SU-DHL-6 (cell line): ENCODE measurements at regions not wholly inside any gene's neighbourhood (a gene's known extent, or its start where the extent isn't known, plus 50 kb on each side); places are given as distances from the start of the nearest gene placed in this dataset.
A peak's percentile ranks its signal among the peaks of the same experiment; 100 is the strongest.

ENCODE experiments used
- H2AFZ ChIP-seq: fragments of 200-600 bp; sonication (generic); 2 replicates; pipeline ENCODE4 v1.6.1; 2014; ENCODE audit warnings: low read depth, mild to moderate bottlenecking, moderate library complexity, mixed read lengths, antibody characterized with exemption, low read length; ENCODE audit not compliant: severe bottlenecking
- H3F3A ChIP-seq: fragments of 200-600 bp; shearing (Covaris generic); 2 replicates; pipeline ENCODE4 v1.6.0; 2016; ENCODE audit warnings: antibody characterized with exemption, mild to moderate bottlenecking; ENCODE audit not compliant: insufficient read depth
- H3K27ac ChIP-seq: fragments of 200-600 bp; sonication (generic); 2 replicates; pipeline ENCODE4 v1.5.1; 2016; ENCODE audit warnings: low read depth, mild to moderate bottlenecking, low read length, moderate library complexity, mixed read lengths
- H3K27me3 ChIP-seq: fragments of 200-600 bp; sonication (generic), shearing (Covaris generic); 2 replicates; pipeline ENCODE4 v1.6.0; 2014; ENCODE audit warnings: mild to moderate bottlenecking, low read length
- H3K36me3 ChIP-seq: fragments of 200-600 bp; sonication (generic); 2 replicates; pipeline ENCODE4 v1.6.1; 2014; ENCODE audit warnings: mild to moderate bottlenecking, low read length, mixed read lengths
- H3K4me2 ChIP-seq: fragments of 300-600, 200-600 bp; shearing (Covaris generic), sonication (generic); 2 replicates; pipeline ENCODE4 v1.6.0; 2014; ENCODE audit warnings: low read length, low read depth, mild to moderate bottlenecking; ENCODE audit not compliant: poor library complexity, severe bottlenecking
- H3K4me3 ChIP-seq: fragments of 200-600 bp; sonication (generic); 2 replicates; pipeline ENCODE4 v1.5.1; 2014; ENCODE audit warnings: antibody characterized with exemption, low read length, mild to moderate bottlenecking, mixed read lengths; ENCODE audit not compliant: insufficient read depth, poor library complexity, severe bottlenecking
- H3K79me2 ChIP-seq: fragments of 200-600 bp; sonication (generic); 2 replicates; pipeline ENCODE4 v1.6.1; 2014; ENCODE audit warnings: mild to moderate bottlenecking, low read length, moderate library complexity; ENCODE audit not compliant: insufficient read depth
- H3K9ac ChIP-seq: fragments of 200-600 bp; sonication (generic); 2 replicates; pipeline ENCODE4 v1.7.0; 2014; ENCODE audit warnings: mild to moderate bottlenecking, low read length
- H3K9me2 ChIP-seq: fragments of 200-600 bp; sonication (generic); replicated peaks from 2 replicates; pipeline ENCODE4 v1.6.1; 2014; ENCODE audit warnings: low read length; ENCODE audit not compliant: insufficient read depth
- H3K9me3 ChIP-seq: fragments of 200-600 bp; sonication (generic); 2 replicates; pipeline ENCODE4 v1.6.1; 2014; ENCODE audit warnings: low read length, mixed read lengths; ENCODE audit not compliant: insufficient read depth
- H4K20me1 ChIP-seq: fragments of 200-600 bp; sonication (generic); 2 replicates; pipeline ENCODE4 v1.6.1; 2014; ENCODE audit warnings: low read depth, mild to moderate bottlenecking, antibody characterized with exemption, low read length, moderate library complexity, mixed read lengths
- CTCF ChIP-seq: fragments of 200-600 bp; sonication (generic); IDR thresholded peaks from one replicate; pipeline ENCODE4 v1.5.1; 2017; ENCODE audit warnings: antibody characterized with exemption, mild to moderate bottlenecking, low read length, moderate library complexity; ENCODE audit not compliant: insufficient read depth, poor library complexity, severe bottlenecking
- EZH2phosphoT487 ChIP-seq: fragments of 200-600 bp; sonication (generic), shearing (Covaris generic); conservative IDR thresholded peaks from 2 replicates; pipeline ENCODE4 v1.6.1; 2018; ENCODE audit warnings: mild to moderate bottlenecking, antibody characterized with exemption, low read length, moderate library complexity, mixed read lengths

- H4K20me1 ChIP-seq: no peaks in the 10 kb centered on the region
- no peak overlapping the region for H3K4me3 ChIP-seq
- no peak for TF ChIP-seq EZH2phosphoT487
- TF ChIP-seq CTCF: peak; percentile 24
These were observed 146.5 kb downstream of the SPANXN1 start for GRCh38 chrX:145393702-145394235.

GRCh38 chrX:145394344-145394743 lies 147.0 kb downstream of the SPANXN1 start:
- no peak overlapping the region for H3K9ac ChIP-seq
- H3K27me3 ChIP-seq: no peaks in the 10 kb centered on the region
- no peaks in the 10 kb centered on the region for H3K9me2 ChIP-seq

More at GRCh38 chrX:145393702-145394235, 146.5 kb downstream of the SPANXN1 start:
- no peak overlapping the region for H2AFZ ChIP-seq
- H3K79me2 ChIP-seq: no peaks in the 10 kb centered on the region
- no peak overlapping the region for H3K27ac ChIP-seq
- no peaks in the 10 kb centered on the region for H3K9me3 ChIP-seq
- H3K4me2 ChIP-seq: no peak overlapping the region
- H3K9ac ChIP-seq: no peak overlapping the region
- no peaks in the 10 kb centered on the region for H3F3A ChIP-seq
- H3K36me3 ChIP-seq: no peaks in the 10 kb centered on the region
- no peaks in the 10 kb centered on the region for H3K9me2 ChIP-seq
- no peaks in the 10 kb centered on the region for H3K27me3 ChIP-seq

GRCh38 chrX:145396612-145397011 lies 149.3 kb downstream of the SPANXN1 start:
- H3K36me3 ChIP-seq: no peaks in the 10 kb centered on the region
- H3K9me2 ChIP-seq: no peaks in the 10 kb centered on the region
- H2AFZ ChIP-seq: no peak overlapping the region
- TF ChIP-seq EZH2phosphoT487 (no peak), CTCF (no peak)
- H3K27me3 ChIP-seq: no peaks in the 10 kb centered on the region
- no peaks in the 10 kb centered on the region for H3K9me3 ChIP-seq
- H3F3A ChIP-seq: no peaks in the 10 kb centered on the region
- H3K4me2 ChIP-seq: no peak overlapping the region
- no peaks in the 10 kb centered on the region for H3K79me2 ChIP-seq
- no peak overlapping the region for H3K4me3 ChIP-seq
- H3K9ac ChIP-seq: no peak overlapping the region
- H4K20me1 ChIP-seq: no peaks in the 10 kb centered on the region
- no peak overlapping the region for H3K27ac ChIP-seq

More at GRCh38 chrX:145394344-145394743, 147.0 kb downstream of the SPANXN1 start:
- Histone ChIP-seq H2AFZ (no peak overlapping the region), H4K20me1 (no peaks in the 10 kb centered on the region), H3K4me3 (no peak overlapping the region), H3K27ac (no peak overlapping the region), H3K79me2 (no peaks in the 10 kb centered on the region), H3K36me3 (no peaks in the 10 kb centered on the region), H3F3A (no peaks in the 10 kb centered on the region), H3K9me3 (no peaks in the 10 kb centered on the region), H3K4me2 (no peak overlapping the region)
- TF ChIP-seq EZH2phosphoT487: no peak
- no peak for TF ChIP-seq CTCF
